ENCODE measurements at regions not wholly inside any gene's neighbourhood (a gene's known extent, or its start where the extent isn't known, plus 50 kb on each side); places are given as distances from the start of the nearest gene placed in this dataset.
A peak's percentile ranks its signal among the peaks of the same experiment; 100 is the strongest.

DNA sequence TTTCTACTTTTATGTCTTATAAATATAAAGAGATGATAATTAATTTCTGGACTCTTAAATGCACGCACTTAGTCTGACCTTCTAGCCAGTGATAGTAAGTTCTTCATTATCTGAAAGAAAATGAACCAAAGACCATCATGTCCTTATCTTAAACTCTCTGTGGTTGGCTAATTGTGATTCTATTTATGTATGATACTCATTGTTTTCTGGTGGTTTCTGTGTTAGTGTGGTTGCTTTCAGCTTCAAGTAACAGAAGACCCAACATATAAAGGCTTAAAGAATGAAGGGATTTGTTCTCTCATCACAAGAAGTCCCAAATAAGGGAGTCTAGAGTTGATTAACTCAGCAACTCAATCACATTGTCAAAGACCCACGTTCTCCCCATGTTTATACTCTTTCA is 225.2 kb upstream of the TANK start:
- Histone ChIP-seq H3K4me1 (no peaks in the 10 kb centered on the region), H3K9me3 (no peaks in the 10 kb centered on the region), H3K27me3 (no peaks in the 10 kb centered on the region), H3K27ac (no peak overlapping the region), H3K36me3 (no peaks in the 10 kb centered on the region), H3K4me3 (no peak overlapping the region)
- TF ChIP-seq, protein P1, sequence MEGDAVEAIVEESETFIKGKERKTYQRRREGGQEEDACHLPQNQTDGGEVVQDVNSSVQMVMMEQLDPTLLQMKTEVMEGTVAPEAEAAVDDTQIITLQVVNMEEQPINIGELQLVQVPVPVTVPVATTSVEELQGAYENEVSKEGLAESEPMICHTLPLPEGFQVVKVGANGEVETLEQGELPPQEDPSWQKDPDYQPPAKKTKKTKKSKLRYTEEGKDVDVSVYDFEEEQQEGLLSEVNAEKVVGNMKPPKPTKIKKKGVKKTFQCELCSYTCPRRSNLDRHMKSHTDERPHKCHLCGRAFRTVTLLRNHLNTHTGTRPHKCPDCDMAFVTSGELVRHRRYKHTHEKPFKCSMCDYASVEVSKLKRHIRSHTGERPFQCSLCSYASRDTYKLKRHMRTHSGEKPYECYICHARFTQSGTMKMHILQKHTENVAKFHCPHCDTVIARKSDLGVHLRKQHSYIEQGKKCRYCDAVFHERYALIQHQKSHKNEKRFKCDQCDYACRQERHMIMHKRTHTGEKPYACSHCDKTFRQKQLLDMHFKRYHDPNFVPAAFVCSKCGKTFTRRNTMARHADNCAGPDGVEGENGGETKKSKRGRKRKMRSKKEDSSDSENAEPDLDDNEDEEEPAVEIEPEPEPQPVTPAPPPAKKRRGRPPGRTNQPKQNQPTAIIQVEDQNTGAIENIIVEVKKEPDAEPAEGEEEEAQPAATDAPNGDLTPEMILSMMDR (IDR thresholded peaks at IDR 0.05), result no peak
- no peak for ATAC-seq
- no peak for DNase-seq
- intact Hi-C loops (cut with DNase I), result no loop called here

DNA sequence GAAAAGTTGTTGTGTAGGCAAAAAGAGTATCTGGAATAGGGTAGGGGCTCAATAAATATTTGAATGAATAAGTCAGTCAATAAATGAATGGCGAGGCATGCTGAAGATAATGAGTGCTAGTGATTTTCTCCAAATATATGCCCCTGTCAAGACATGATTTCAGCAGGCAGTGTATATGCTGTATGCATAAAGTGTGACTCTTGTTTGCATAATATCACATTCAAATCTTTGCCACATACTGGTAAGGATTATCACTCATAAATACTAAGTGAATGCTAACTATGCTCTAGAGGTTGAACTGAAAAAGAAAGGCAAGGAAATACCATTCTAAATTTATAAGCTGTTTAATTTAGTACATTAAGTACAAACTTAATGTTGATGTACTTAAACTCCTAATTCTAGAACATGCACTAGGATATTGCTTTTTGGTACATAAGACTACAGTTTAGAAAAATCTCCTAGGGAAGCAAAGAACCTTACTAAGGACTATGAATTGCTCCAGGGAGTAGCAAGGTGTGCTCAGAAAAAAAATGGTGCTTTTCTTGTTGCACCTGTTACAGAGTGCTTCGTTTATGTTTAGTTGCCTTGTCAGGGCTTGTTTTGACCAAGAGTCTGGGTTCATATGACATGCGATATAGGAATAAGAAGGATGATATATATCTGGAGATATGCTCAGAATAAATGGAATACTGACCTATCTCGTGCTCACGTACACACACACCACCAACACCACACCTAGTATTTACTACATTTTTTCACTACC is 224.0 kb upstream of the TANK start:
- no peaks in the 10 kb centered on the region for H3K27me3 ChIP-seq
- no peak for ATAC-seq
- intact Hi-C loops (cut with DNase I), result no loop called here

GRCh38 chr2:160940271-160940670 is 220.0 kb upstream of the TANK start:
- Histone ChIP-seq H3K27ac (no peak overlapping the region), H3K4me1 (no peaks in the 10 kb centered on the region), H3K4me3 (no peak overlapping the region), H3K36me3 (no peaks in the 10 kb centered on the region), H3K27me3 (no peaks in the 10 kb centered on the region), H3K9me3 (no peaks in the 10 kb centered on the region)
- TF ChIP-seq, protein P1 (IDR thresholded peaks at IDR 0.05), result no peak
- intact Hi-C loops (cut with DNase I), result no loop called here
- peak; percentile 41 for ATAC-seq
- no peak for DNase-seq

More for the DNA sequence above, 224.0 kb upstream of the TANK start:
- TF ChIP-seq, protein P1 (IDR thresholded peaks at IDR 0.05), result no peak
- no peak for DNase-seq
- H3K9me3 ChIP-seq, result no peaks in the 10 kb centered on the region
- H3K27ac ChIP-seq, result no peak overlapping the region
- H3K4me1 ChIP-seq, result no peaks in the 10 kb centered on the region
- no peak overlapping the region for H3K4me3 ChIP-seq
- no peaks in the 10 kb centered on the region for H3K36me3 ChIP-seq

DNA sequence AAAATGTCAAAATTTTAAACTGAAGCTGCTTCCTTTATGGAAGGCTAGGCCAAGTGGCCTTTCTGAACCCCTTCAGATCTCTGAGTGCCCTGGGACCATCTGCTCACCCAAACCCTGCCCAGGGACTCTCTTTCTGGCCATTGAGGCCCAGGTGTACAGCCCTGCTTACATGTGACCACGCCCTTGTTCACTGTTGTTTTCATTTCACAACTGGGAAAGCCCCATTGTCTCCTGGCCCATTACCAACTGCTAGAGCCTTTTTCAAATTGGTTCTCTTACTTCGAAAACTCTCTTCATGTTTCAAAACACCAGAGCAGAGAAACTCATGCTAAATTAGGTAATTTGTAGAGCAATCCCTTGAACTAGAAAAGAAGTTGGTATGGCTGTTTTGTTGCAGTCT is 219.5 kb upstream of the TANK start:
- Histone ChIP-seq H3K9me3 (no peaks in the 10 kb centered on the region), H3K4me3 (no peak overlapping the region), H3K36me3 (no peaks in the 10 kb centered on the region), H3K4me1 (no peaks in the 10 kb centered on the region), H3K27me3 (no peaks in the 10 kb centered on the region), H3K27ac (no peak overlapping the region)
- DNase-seq, result peak in 1 of 4 donors; percentile 35
- intact Hi-C loops (cut with DNase I), result no loop called here
- peak; percentile 83 for ATAC-seq
- TF ChIP-seq, protein P1 (IDR thresholded peaks at IDR 0.05), result no peak

DNA sequence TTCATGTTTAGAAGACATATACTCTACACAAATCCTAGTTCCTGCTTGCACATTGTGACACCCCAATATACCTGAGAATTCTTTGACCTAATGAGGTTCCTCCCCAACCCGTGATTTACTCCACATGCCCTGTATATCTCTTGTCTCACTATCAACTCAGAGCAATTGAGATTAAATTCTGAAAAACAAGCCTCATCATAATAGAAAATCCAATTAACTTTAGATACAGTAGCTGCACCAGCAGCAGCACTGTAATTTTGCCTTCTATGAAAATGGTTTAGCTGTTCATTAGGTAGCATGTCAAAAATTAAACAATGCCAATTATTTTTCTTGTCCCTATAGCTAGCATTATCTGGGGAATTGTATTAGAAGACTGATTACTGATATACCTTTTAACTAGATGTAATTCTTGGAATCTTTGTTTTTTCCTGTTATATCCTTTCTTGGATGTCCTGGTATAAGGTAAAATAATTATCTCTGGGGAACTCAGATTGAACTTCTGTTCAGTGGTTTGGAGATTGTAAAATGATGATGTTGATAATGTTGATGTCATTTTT is 218.9 kb upstream of the TANK start:
- TF ChIP-seq, protein P1 (IDR thresholded peaks at IDR 0.05), result no peak
- Histone ChIP-seq H3K4me1 (no peaks in the 10 kb centered on the region), H3K36me3 (no peaks in the 10 kb centered on the region), H3K27me3 (no peaks in the 10 kb centered on the region), H3K9me3 (no peaks in the 10 kb centered on the region), H3K27ac (no peak overlapping the region), H3K4me3 (no peak overlapping the region)
- intact Hi-C loops (cut with DNase I), result no loop called here
- DNase-seq (no peak), ATAC-seq (no peak)
